ENCODE measurements at regions not wholly inside any gene's neighbourhood (a gene's known extent, or its start where the extent isn't known, plus 50 kb on each side); places are given as distances from the start of the nearest gene placed in this dataset.
"Not testable (repeated sequence)": the region's sequence is repeated elsewhere in the genome, so short reads cannot be mapped to it uniquely, and the experiment has no call there.

GRCh38 chr10:114872519-114873087 lies 51.0 kb downstream of the FHIP2A start:
- DNase-seq, result no peak
- intact Hi-C loops (cut with DNase I), result no loop called here

- peak in 8 of 10 donors; percentile 39 to 91 (median 56) for DNase-seq
- intact Hi-C loops (cut with DNase I), result no loop called here
These were observed 53.3 kb downstream of the FHIP2A start for GRCh38 chr10:114874827-114875411.

- DNase-seq; intact Hi-C loops (cut with DNase I): not testable (repeated sequence)
These were observed 54.1 kb downstream of the FHIP2A start for GRCh38 chr10:114875590-114876081.

- intact Hi-C loops (cut with DNase I), result no loop called here
- DNase-seq, result no peak
These were observed 54.6 kb downstream of the FHIP2A start for GRCh38 chr10:114876169-114876568.

GRCh38 chr10:114876602-114877300 lies 55.2 kb downstream of the FHIP2A start:
- peak; percentile 46 to 94 (median 73) for DNase-seq
- intact Hi-C loops (cut with DNase I), result loop anchor here (1.0 kb wide), 1 partner anchor 253 kb away; no protein-coding TSS in a partner anchor

GRCh38 chr10:114877301-114877644 lies 55.7 kb downstream of the FHIP2A start:
- intact Hi-C loops (cut with DNase I), result loop anchor here (1.0 kb wide), 1 partner anchor 252 kb away; no protein-coding TSS in a partner anchor
- DNase-seq, result no peak

- intact Hi-C loops (cut with DNase I), result no loop called here
- no peak for DNase-seq
These were observed 57.5 kb downstream of the FHIP2A start for GRCh38 chr10:114879093-114879492.

- peak in 3 of 10 donors; percentile 35 to 78 (median 43) for DNase-seq
- intact Hi-C loops (cut with DNase I), result no loop called here
These were observed 58.1 kb downstream of the FHIP2A start for GRCh38 chr10:114879541-114880158.

- intact Hi-C loops (cut with DNase I), result no loop called here
- no peak for DNase-seq
These were observed 56.6 kb upstream of the TRUB1 start for GRCh38 chr10:114881417-114881816.

GRCh38 chr10:114881901-114882300 lies 56.1 kb upstream of the TRUB1 start:
- DNase-seq, result no peak
- intact Hi-C loops (cut with DNase I), result no loop called here

- no peak for DNase-seq
- intact Hi-C loops (cut with DNase I), result no loop called here
These were observed 52.6 kb upstream of the TRUB1 start for GRCh38 chr10:114885443-114885842.

All from posterior cingulate gyrus (tissue), 11 donors.